GM19438 (cell line): ENCODE measurements at regions not wholly inside any gene's neighbourhood (a gene's known extent, or its start where the extent isn't known, plus 50 kb on each side); places are given as distances from the start of the nearest gene placed in this dataset.

Experiments
- ATAC-seq: cut with Tn5 transposase; IDR thresholded peaks from one replicate; pipeline ENCODE4 v1.9.1; 2021; ENCODE audit warnings: low read depth; ENCODE audit not compliant: unreplicated experiment

GRCh38 chr18:24959051-24959476 is 392.9 kb downstream of the ZNF521 start:
- ATAC-seq, result no peak

DNA sequence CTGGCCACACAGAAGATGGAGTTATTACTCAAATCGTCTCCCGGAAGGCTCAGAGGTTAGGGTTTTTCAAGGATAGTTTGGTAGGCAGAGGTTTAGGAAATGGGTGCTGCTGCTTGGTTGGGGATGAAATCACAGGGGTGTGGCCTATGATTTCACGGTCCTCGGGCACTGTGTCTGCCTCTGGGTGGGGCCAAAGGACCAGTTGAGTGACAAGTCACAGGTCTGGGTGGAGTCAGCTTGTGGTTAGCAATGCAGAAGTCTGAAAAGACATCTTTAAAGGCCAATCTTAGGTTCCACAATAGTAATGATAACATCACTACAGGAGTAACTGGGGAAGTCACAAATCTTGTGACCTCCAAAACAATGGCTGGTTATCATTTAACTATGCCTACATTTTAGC is 387.8 kb downstream of the ZNF521 start:
- ATAC-seq, result no peak

DNA sequence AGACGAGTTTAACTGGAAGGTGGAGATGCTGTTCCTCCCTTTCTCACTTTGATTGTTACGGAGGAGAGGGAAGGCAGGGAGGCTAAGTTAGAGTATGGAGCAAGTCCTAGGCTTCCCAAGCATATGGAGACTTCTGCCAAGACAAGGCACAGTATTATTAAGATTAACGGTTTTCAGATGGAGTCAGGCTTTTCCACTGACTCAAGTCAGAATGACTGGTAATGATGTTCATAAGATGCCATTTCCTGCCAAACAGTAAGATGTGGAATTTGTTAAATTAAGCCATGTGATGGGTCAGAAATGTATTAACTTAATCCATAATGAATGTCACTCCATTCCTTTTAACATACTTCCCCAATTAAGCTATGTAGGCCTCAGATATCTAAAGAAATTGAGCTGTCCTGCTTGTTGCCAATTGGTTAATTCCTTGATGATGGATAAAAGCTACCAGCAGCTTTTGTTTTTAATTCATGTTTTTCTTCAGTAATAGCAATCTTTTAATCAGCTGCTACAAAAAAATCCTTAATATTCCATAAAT is 383.7 kb downstream of the ZNF521 start:
- ATAC-seq, result no peak

GRCh38 chr18:24972577-24972976 is 379.4 kb downstream of the ZNF521 start:
- no peak for ATAC-seq

- no peak for ATAC-seq
Measured at GRCh38 chr18:24974431-24974830, 377.5 kb downstream of the ZNF521 start.

GRCh38 chr18:24975496-24976372 is 376.2 kb downstream of the ZNF521 start:
- ATAC-seq, result no peak

- no peak for ATAC-seq
Measured at GRCh38 chr18:24976502-24976901, 375.5 kb downstream of the ZNF521 start.

GRCh38 chr18:24979235-24979634 is 372.7 kb downstream of the ZNF521 start:
- no peak for ATAC-seq

DNA sequence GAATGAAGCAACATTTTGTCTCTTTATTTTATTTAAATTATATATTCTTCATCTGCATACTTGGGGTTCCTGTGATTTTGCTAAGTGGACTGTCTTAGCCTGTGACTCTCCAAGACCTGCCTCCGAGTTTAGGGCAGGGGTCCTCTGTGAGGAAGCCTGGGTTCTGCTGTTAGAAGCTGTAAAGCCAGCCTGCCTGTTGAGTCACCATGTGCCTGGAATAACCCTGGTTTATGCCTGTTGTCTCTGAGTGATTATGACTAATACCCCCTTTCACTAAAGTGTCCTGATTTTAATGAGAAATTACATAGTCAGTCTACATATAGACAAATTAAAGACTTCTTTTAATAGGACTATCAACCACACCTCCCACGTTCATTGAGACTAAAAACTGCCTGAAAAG is 369.1 kb downstream of the ZNF521 start:
- ATAC-seq, result no peak

GRCh38 chr18:24983566-24984139 is 368.3 kb downstream of the ZNF521 start:
- no peak for ATAC-seq

GRCh38 chr18:24985586-24985985 is 366.4 kb downstream of the ZNF521 start:
- ATAC-seq, result no peak

DNA sequence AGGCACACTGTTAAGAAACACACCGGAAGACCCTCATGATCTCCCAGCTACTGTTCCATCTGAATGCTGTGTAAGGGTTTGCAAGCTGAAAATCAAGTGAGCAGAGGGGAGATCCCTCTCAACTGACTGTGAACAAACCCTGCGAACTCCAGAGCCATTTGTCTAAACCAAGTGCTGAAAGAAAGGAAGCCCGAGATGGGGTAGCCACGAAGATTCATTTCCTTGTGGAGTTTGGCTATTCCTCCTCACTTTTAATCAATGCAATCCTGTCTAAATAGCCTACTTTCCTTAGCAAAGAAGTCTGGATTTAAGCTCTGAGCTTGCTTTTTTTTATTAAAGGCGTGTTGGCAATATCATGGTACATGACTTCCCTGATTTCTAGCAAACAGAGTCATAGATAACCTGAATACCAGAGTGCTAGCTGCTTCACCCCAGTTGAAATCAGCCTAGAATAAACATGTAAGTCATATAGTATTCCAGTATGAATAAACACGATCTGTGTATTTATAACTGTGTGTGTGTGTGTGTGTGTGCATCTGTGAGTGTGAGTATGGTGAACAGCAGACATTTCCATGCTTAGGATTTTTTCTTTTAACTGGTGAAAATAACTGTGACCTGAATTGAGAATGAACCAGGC is 365.2 kb downstream of the ZNF521 start:
- ATAC-seq, result no peak

GRCh38 chr18:24987303-24988252 is 364.4 kb downstream of the ZNF521 start:
- no peak for ATAC-seq

DNA sequence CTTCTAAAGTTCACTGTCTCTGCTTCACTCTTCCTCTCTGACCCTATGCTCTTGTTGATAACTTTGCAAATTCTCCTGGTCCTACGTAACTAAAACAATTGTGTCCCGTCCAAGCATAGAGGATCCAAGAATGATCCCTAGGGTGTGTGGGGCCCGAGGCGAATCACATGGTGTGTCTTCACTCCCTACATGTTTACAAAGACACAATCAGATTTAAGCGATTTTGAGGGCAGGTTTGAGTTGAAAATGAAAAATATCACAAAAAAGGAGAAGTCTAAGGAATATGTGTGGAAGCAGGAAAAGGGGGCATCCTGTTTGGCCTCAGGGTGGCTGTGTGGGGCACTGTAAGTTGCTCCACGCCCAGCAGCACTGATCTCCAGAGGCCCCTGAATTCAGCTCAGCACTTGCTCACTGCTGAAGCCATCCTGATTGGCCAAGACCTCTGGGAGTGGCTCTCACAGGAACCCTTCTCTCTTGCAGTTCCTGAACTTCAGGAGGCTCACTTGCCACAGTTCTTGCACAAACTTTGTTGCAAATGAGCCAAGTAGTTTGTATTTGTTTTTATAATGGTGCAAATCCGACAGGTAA is 363.6 kb downstream of the ZNF521 start:
- no peak for ATAC-seq

DNA sequence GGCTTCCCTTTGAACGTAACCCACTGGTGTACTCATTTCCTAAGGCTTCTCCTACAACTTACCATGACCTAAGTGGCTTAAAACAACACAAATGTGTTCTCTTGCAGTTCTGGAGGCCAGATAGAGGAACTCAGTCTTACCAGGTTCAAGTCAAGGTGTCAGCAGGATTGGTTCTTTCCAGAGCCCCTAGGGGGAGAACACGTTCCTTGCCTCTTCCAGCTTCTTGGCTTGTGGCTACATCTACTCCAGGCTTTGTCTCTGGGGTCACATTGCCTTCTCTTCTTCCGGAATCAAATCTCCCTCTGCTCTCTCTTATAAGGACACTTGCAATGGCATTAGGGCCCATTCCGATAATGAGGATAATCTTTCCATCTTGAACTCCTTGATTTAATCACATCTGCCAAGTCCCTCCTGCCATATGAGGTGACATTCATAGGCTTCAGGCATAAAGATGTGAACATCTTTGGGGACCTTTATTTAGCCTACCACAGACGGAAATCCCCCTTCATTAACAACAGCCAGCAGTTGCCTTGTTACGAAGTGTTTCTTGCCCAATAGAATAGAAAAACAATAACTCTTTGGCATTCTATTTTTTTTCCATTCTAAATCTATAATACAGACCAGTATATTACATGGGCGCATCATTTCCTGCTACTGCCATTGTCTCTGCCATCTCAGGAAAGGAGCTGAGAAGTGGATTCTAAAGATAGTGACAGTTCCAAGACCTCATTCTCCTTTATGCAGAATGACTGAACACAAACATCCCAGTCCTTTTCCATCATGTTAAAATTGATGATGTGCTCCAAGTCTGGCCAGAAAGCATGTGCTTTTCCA is 362.0 kb downstream of the ZNF521 start:
- no peak for ATAC-seq

- no peak for ATAC-seq
Measured at GRCh38 chr18:24990671-24991134, 361.3 kb downstream of the ZNF521 start.

- ATAC-seq, result no peak
Measured at GRCh38 chr18:24991141-24992060, 360.6 kb downstream of the ZNF521 start.

DNA sequence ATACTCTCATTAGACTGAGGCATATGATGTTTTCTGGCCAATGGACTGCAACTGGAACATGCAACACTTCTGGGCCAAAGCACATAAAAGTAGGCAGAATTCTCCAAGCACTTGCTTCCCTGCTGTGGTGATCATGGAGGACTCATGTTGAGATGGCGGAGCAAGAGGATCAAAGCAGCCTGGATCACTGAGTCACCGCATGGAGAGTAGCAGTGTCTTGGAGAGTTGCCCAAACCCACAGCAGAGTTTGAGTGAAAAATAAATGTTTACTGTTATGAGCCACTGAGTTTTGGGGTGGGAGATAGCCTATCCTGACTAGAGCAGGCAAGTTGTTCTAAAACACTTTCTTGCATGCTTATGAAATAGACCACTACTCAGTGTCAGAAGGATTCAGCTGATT is 359.5 kb downstream of the ZNF521 start:
- ATAC-seq, result no peak
